ENCODE measurements at regions not wholly inside any gene's neighbourhood (a gene's known extent, or its start where the extent isn't known, plus 50 kb on each side); places are given as distances from the start of the nearest gene placed in this dataset.

DNA sequence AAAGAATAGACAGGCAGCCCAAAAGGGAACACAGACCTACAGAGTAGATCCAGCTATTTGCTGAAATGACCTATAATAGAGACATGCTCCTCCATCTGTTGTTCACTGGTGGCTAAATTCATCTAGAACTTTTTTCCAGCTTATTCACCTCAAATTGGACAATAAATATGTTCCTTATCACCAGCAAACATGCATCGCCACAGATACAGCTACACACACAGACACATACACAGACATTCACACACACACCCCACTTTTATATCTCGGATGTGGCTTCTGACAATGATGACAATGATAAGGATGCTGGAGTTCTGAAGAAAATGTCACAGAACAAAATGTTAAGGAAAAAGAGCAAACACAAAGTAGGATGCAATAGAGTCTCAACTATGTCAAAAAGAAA, 175.4 kb downstream of the LSM5 start:
- TF ChIP-seq, protein P1, sequence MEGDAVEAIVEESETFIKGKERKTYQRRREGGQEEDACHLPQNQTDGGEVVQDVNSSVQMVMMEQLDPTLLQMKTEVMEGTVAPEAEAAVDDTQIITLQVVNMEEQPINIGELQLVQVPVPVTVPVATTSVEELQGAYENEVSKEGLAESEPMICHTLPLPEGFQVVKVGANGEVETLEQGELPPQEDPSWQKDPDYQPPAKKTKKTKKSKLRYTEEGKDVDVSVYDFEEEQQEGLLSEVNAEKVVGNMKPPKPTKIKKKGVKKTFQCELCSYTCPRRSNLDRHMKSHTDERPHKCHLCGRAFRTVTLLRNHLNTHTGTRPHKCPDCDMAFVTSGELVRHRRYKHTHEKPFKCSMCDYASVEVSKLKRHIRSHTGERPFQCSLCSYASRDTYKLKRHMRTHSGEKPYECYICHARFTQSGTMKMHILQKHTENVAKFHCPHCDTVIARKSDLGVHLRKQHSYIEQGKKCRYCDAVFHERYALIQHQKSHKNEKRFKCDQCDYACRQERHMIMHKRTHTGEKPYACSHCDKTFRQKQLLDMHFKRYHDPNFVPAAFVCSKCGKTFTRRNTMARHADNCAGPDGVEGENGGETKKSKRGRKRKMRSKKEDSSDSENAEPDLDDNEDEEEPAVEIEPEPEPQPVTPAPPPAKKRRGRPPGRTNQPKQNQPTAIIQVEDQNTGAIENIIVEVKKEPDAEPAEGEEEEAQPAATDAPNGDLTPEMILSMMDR (IDR thresholded peaks at IDR 0.05; ENCODE audit: poor library complexity, severe bottlenecking), result no peak
- TF ChIP-seq POLR2AphosphoS5 (IDR thresholded peaks at IDR 0.05) (no peak), TAF1 (IDR thresholded peaks at IDR 0.05; ENCODE audit: low read depth) (no peak), EZH2 (IDR thresholded peaks at IDR 0.05; ENCODE audit: borderline replicate concordance, insufficient read depth, low read length, poor library complexity, severe bottlenecking) (no peak)

Data from neural cell (in vitro differentiated cells).